ENCODE measurements at regions not wholly inside any gene's neighbourhood (a gene's known extent, or its start where the extent isn't known, plus 50 kb on each side); places are given as distances from the start of the nearest gene placed in this dataset.

- Histone ChIP-seq H3K4me1 (ENCODE audit: control insufficient read depth, low read length) (no peaks in the 10 kb centered on the region), H3K27me3 (ENCODE audit: control insufficient read depth, low read length) (peaks cover 4% of the 10 kb centered on the region; the same call in 1 of the 2 replicates), H3K4me3 (ENCODE audit: low read length) (no peak overlapping the region), H3K36me3 (ENCODE audit: control insufficient read depth, low read length) (no peaks in the 10 kb centered on the region), H4K20me1 (ENCODE audit: control insufficient read depth, insufficient read depth, low read depth, low read length) (no peaks in the 10 kb centered on the region), H3F3A (ENCODE audit: control insufficient read depth, insufficient read depth) (no peaks in the 10 kb centered on the region), H3K79me2 (ENCODE audit: control insufficient read depth, low read length) (no peaks in the 10 kb centered on the region), H3K9me3 (ENCODE audit: control insufficient read depth, insufficient read depth, low read length) (no peaks in the 10 kb centered on the region), H3K4me2 (ENCODE audit: low read length) (no peak overlapping the region), H3K9me2 (replicated peaks; ENCODE audit: control insufficient read depth, low read length) (no peaks in the 10 kb centered on the region), H3K27ac (ENCODE audit: low read depth, low read length) (no peak overlapping the region)
- TF ChIP-seq EZH2phosphoT487 (IDR thresholded peaks at IDR 0.05; ENCODE audit: borderline replicate concordance, low read length) (no peak), CTCF (IDR thresholded peaks at IDR 0.05; ENCODE audit: low read depth, low read length, poor library complexity, severe bottlenecking) (no peak)
These were observed 173.6 kb upstream of the TCF21 start for GRCh38 chr6:133715270-133715669.

GRCh38 chr6:133724726-133725125 is 164.2 kb upstream of the TCF21 start:
- no peak overlapping the region for H3K27ac ChIP-seq (ENCODE audit: low read depth, low read length)
- no peak for TF ChIP-seq CTCF (IDR thresholded peaks at IDR 0.05; ENCODE audit: low read depth, low read length, poor library complexity, severe bottlenecking)
- no peaks in the 10 kb centered on the region for H3K79me2 ChIP-seq (ENCODE audit: control insufficient read depth, low read length)
- H3K27me3 ChIP-seq (ENCODE audit: control insufficient read depth, low read length): peaks cover 2% of the 10 kb centered on the region; the same call in 1 of the 2 replicates
- no peaks in the 10 kb centered on the region for H3F3A ChIP-seq (ENCODE audit: control insufficient read depth, insufficient read depth)
- no peaks in the 10 kb centered on the region for H3K9me3 ChIP-seq (ENCODE audit: control insufficient read depth, insufficient read depth, low read length)
- no peaks in the 10 kb centered on the region for H4K20me1 ChIP-seq (ENCODE audit: control insufficient read depth, insufficient read depth, low read depth, low read length)
- no peak overlapping the region for H3K4me2 ChIP-seq (ENCODE audit: low read length)
- no peaks in the 10 kb centered on the region for H3K4me1 ChIP-seq (ENCODE audit: control insufficient read depth, low read length)
- H3K36me3 ChIP-seq (ENCODE audit: control insufficient read depth, low read length): no peaks in the 10 kb centered on the region
- H3K9me2 ChIP-seq (replicated peaks; ENCODE audit: control insufficient read depth, low read length): no peaks in the 10 kb centered on the region
- H3K4me3 ChIP-seq (ENCODE audit: low read length): no peak overlapping the region

GRCh38 chr6:133726188-133726587 is 162.7 kb upstream of the TCF21 start:
- Histone ChIP-seq H4K20me1 (ENCODE audit: control insufficient read depth, insufficient read depth, low read depth, low read length) (no peaks in the 10 kb centered on the region), H3K9me2 (replicated peaks; ENCODE audit: control insufficient read depth, low read length) (no peaks in the 10 kb centered on the region), H3K27me3 (ENCODE audit: control insufficient read depth, low read length) (no peaks in the 10 kb centered on the region), H3F3A (ENCODE audit: control insufficient read depth, insufficient read depth) (no peaks in the 10 kb centered on the region), H3K36me3 (ENCODE audit: control insufficient read depth, low read length) (no peaks in the 10 kb centered on the region), H3K4me2 (ENCODE audit: low read length) (no peak overlapping the region), H3K79me2 (ENCODE audit: control insufficient read depth, low read length) (no peaks in the 10 kb centered on the region), H3K4me3 (ENCODE audit: low read length) (no peak overlapping the region), H3K9me3 (ENCODE audit: control insufficient read depth, insufficient read depth, low read length) (no peaks in the 10 kb centered on the region), H3K4me1 (ENCODE audit: control insufficient read depth, low read length) (no peaks in the 10 kb centered on the region), H3K27ac (ENCODE audit: low read depth, low read length) (no peak overlapping the region)
- no peak for TF ChIP-seq EZH2phosphoT487 (IDR thresholded peaks at IDR 0.05; ENCODE audit: borderline replicate concordance, low read length)
- TF ChIP-seq CTCF (IDR thresholded peaks at IDR 0.05; ENCODE audit: low read depth, low read length, poor library complexity, severe bottlenecking): no peak

GRCh38 chr6:133730881-133731280 is 158.0 kb upstream of the TCF21 start:
- H4K20me1 ChIP-seq (ENCODE audit: control insufficient read depth, insufficient read depth, low read depth, low read length): no peaks in the 10 kb centered on the region
- no peaks in the 10 kb centered on the region for H3K79me2 ChIP-seq (ENCODE audit: control insufficient read depth, low read length)
- no peaks in the 10 kb centered on the region for H3K9me3 ChIP-seq (ENCODE audit: control insufficient read depth, insufficient read depth, low read length)
- 0 out of 2 replicates have a peak, but pooled peaks cover 2% of the 10 kb centered on the region for H3K9me2 ChIP-seq (replicated peaks; ENCODE audit: control insufficient read depth, low read length)
- TF ChIP-seq CTCF (IDR thresholded peaks at IDR 0.05; ENCODE audit: low read depth, low read length, poor library complexity, severe bottlenecking) (no peak), EZH2phosphoT487 (IDR thresholded peaks at IDR 0.05; ENCODE audit: borderline replicate concordance, low read length) (no peak)
- H3K4me3 ChIP-seq (ENCODE audit: low read length): no peak overlapping the region
- H3K27ac ChIP-seq (ENCODE audit: low read depth, low read length): no peak overlapping the region
- no peaks in the 10 kb centered on the region for H3K36me3 ChIP-seq (ENCODE audit: control insufficient read depth, low read length)
- no peaks in the 10 kb centered on the region for H3K27me3 ChIP-seq (ENCODE audit: control insufficient read depth, low read length)
- H3F3A ChIP-seq (ENCODE audit: control insufficient read depth, insufficient read depth): no peaks in the 10 kb centered on the region
- no peak overlapping the region for H3K4me2 ChIP-seq (ENCODE audit: low read length)
- no peaks in the 10 kb centered on the region for H3K4me1 ChIP-seq (ENCODE audit: control insufficient read depth, low read length)
